NCI-H510A (cell line): ENCODE measurements at regions not wholly inside any gene's neighbourhood (a gene's known extent, or its start where the extent isn't known, plus 50 kb on each side); places are given as distances from the start of the nearest gene placed in this dataset.
"Not testable (repeated sequence)": the region's sequence is repeated elsewhere in the genome, so short reads cannot be mapped to it uniquely, and the experiment has no call there.

Experiments
- DNase-seq: peaks from one replicate; lab custom pipeline; 2025; lab: John Stamatoyannopoulos, UW

- no peak for DNase-seq
Measured at GRCh38 chr5:67552773-67553172, 356.2 kb upstream of the CD180 start.

DNA sequence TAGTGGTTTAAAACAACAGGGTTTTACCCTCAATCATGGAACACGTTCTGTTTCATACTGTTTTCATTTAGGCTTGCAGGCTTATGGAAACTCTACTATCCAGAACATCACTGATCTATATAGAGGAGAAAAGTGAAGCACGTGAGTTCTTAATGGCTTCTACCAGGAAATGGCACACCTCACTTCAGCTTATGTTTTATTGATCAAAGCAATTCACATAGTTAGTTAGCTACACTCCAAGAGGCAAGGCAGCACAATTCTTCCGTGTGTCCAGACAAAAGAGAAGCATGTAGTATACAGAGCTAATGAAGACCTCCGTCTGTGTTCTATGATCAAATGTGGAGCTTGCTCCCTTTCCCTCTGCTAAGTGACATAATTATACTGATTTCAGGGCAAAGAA, 353.3 kb upstream of the CD180 start:
- no peak for DNase-seq

DNA sequence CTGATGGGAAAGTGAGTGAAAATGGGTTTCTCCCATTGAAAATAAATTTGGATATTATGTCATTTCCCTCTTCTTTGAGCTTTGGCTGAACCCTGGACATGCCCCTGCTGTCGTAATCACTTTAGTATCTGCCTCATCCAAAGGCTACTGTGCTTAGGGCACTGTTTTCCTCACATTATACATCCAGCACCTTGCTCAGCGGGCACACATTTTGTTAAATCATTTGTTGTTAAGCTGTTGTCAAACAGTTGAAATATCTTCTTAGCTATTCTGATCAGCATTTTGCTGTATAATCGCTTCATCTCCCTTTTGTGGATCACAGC, 352.7 kb upstream of the CD180 start:
- DNase-seq: no peak

- DNase-seq: no peak
Measured at GRCh38 chr5:67548520-67549295, 352.1 kb upstream of the CD180 start.

DNA sequence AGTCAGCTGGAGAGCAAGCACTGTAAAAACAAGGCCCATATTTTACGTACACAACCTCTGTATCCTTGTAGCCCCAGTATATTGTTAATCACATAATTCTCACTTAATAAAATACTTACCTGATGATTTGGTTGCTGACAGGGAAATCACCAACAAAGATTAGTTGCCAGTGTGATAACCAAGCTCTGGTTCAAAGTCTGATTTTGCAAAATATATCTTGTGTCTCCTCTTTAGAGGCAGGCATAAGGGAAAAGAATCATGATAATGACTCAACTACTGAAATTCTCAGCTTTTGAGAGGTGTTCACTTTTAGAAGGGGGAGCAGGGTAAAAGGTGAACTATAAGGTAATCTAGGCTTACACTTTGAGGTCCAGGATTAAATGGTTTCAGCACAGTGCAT, 351.1 kb upstream of the CD180 start:
- DNase-seq: no peak

- DNase-seq: not testable (repeated sequence)
Measured at GRCh38 chr5:67544942-67545341, 348.3 kb upstream of the CD180 start.

GRCh38 chr5:67543720-67544270, 347.2 kb upstream of the CD180 start:
- DNase-seq: no peak

- no peak for DNase-seq
Measured at GRCh38 chr5:67542479-67542878, 345.9 kb upstream of the CD180 start.

DNA sequence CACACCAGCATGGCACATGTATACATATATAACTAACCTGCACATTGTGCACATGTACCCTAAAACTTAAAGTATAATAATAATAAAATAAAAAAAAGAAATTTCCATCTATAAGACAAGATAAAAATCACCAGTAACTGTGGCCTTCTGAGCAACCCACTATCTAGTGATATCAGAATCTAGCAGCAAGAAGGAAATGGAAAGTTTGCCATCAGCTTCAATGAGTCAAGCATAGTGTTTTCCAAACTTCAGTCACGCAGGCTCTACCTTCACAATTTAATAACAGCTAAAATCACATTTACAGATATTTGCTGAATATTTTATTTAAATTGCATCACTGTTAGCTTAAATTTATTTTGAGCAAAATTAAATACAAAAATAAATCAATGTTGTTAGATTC, 345.3 kb upstream of the CD180 start:
- DNase-seq: no peak

DNA sequence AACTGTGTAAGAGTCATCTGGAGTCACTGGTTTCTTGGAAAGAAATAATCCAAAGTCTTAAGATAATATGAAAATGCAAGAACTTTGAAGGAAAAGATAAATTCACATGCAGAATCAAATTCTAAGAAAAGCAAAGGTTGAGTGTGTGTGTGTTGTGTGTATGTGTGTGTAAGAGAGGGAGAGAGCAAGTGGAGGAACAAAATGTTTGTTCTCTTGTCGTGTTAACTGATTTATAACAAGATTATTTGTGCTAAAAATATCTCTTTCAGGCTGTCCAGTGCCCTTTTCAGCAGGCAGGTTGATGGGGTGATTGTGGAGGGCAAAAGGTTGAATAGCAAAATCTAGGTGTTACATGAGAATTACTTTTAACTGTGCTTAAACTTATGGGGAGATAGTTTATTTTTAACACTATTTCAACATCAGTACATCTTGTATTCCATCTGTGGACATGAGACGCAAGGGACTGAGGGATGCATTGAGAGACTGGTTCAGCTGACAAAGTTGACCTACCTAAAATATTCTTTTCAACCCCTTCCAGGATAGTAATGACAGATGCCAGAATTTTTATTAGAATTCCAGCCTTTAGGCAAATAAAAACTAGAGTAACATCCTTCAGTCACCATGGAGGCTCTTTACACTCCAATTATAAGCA, 342.4 kb upstream of the CD180 start:
- DNase-seq: no peak

- no peak for DNase-seq
Measured at GRCh38 chr5:67537439-67538148, 341.0 kb upstream of the CD180 start.

- no peak for DNase-seq
Measured at GRCh38 chr5:67536866-67537265, 340.3 kb upstream of the CD180 start.

DNA sequence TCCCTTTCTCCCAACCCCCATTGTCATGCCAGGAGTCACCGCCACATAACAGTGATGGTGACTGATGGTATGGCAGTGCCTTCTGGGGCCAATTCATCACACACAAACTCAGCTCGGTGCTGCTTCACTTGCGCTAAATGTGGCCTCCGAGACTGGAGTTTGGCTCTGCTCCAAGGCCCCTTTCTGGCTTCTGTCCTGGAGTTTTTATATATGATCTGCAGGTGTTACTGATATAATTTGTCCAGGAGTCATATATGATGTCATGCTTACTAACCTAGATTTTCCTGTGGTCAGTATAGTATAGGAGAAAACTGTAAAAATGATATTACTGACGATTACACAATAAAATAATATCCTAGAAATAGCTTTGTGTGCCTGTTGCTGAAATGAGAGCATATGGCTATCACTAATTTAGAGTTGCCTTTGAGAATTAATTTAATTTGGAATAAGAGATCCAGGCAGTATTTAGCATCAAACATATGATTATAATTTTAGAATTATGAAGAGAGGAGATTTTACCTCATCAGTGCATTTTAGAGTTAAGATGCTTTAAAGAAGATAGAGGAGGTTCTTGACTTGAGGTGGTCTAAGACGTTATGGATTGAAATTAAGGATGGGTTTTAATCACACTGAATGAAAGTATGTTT, 334.1 kb upstream of the CD180 start:
- DNase-seq: no peak

DNA sequence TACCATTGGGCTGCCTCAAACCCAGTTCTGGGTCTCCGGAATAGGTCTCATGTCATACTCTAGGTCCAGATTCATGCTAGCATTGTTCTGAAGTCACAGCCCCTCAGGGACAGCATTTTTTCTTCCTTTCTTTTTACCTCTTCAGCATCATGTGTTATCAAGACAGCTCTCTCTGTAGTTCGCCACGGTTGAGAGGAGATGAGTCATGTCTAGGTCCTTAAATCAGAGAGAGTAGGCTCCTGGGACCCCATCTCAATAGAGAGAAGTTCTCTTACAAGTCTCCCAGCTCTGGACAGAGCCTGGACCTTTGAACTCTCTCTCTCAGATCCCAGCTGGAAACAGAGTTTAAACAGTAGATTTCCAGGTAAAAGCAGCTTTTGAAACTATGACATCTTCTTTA, 332.4 kb upstream of the CD180 start:
- no peak for DNase-seq

GRCh38 chr5:67526793-67527192, 330.2 kb upstream of the CD180 start:
- DNase-seq: no peak

DNA sequence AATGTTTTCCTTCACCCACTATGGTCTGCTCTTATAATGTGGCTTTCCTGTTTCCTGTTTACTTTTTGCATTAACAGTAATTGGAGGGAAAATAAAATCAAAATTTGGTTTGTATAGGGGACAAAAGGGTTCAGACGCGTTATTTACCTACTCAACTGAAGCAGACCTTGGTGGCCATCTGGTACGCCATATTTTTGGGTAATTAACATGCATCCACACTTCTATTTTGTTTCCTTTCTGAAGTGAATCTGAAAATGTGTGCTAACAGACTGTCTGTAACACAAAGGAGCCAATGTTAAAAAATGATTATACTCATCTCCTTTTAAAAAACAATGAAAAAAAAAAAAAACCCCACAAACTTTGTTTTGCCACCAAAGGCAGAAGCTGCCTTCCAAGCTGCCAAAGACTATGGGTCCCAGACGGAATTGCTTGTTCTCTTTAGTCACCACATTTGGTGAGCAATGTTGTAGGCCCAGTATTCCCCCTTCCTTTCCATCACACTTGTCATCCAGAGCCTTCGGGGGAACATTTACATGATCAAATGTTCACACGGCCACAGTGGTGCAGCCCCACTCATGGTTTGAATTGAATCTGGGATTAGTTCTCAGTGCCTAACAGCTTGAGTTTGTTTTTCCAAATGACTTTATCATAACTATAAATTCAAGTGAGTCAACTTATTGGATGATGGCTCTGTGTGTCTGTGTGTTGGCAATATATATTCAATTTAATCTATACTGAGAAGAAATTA, 323.7 kb upstream of the CD180 start:
- DNase-seq: no peak

DNA sequence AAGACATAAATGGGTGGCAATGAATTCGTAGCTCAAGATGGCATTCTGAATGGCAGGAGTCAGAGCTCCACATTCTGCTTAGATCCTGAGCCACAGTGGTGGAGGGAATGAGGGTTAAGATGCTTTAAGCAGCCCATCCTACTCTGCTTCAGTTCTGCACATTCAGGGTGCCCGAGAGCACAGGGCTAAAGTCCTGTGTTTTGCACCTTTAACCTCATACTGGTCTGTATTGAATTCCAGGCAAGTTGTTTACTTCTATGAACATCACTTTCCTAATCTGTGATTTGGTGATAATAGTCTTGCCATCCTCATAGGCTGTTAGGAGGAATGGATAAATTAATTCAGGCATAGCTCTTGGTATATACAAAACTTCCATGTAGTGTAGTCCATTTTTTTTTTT, 321.6 kb upstream of the CD180 start:
- no peak for DNase-seq

DNA sequence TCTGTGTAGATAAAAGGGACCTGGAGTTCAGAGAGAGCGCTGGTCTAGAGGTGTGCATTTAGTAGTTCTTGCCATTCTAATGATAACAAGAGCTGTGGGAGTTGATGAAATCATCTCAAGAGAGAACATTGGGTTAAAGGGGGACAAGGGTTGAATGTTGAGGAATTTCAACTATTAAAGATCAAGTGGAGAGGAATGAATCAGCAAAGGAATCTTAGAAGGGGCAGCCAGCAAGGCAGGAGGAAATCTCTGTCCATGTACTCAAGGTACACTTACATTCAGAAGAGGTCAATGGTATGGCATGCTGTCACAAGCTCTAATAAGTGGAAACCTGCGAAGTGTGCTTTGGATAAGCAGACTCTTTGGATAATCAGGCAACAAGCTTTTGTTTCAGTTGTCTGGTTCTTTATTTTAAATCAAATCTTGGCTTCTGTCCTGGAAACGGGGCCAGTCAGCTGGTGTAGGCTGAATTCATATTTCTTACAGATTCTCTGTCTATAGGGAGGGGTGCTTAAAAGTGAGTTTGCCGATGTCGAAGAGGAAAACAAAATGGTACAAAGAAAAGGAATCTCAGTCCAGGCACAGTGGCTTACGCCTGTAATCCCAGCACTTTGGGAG, 320.5 kb upstream of the CD180 start:
- DNase-seq: no peak

- no peak for DNase-seq
Measured at GRCh38 chr5:67515762-67516161, 319.2 kb upstream of the CD180 start.

GRCh38 chr5:67515020-67515689, 318.6 kb upstream of the CD180 start:
- DNase-seq: no peak

- DNase-seq: no peak
Measured at GRCh38 chr5:67512758-67513157, 316.2 kb upstream of the CD180 start.
